ENCODE measurements at regions not wholly inside any gene's neighbourhood (a gene's known extent, or its start where the extent isn't known, plus 50 kb on each side); places are given as distances from the start of the nearest gene placed in this dataset.

- no peak for DNase-seq
These were observed 58.6 kb downstream of the PHETA1 start for GRCh38 chr12:111310076-111310870.

GRCh38 chr12:111309584-111309983 lies 59.3 kb downstream of the PHETA1 start:
- no peak for DNase-seq

GRCh38 chr12:111308473-111308872 lies 60.4 kb downstream of the PHETA1 start:
- no peak for DNase-seq

- DNase-seq, result no peak
These were observed 64.2 kb downstream of the PHETA1 start for GRCh38 chr12:111304642-111305071.

- DNase-seq, result no peak
These were observed 65.4 kb downstream of the PHETA1 start for GRCh38 chr12:111303531-111303930.

GRCh38 chr12:111298582-111299436 lies 70.1 kb downstream of the PHETA1 start:
- peak; percentile 48 for DNase-seq

GRCh38 chr12:111297703-111298426 lies 71.0 kb downstream of the PHETA1 start:
- no peak for DNase-seq

- no peak for DNase-seq
These were observed 71.9 kb downstream of the PHETA1 start for GRCh38 chr12:111296906-111297463.

GRCh38 chr12:111295176-111295575 lies 73.7 kb downstream of the PHETA1 start:
- DNase-seq, result no peak

GRCh38 chr12:111293266-111294009 lies 75.5 kb downstream of the PHETA1 start:
- DNase-seq, result no peak

- DNase-seq, result no peak
These were observed 77.5 kb downstream of the PHETA1 start for GRCh38 chr12:111291357-111291756.

- DNase-seq, result no peak
These were observed 80.1 kb downstream of the PHETA1 start for GRCh38 chr12:111288771-111289170.

- no peak for DNase-seq
These were observed 81.6 kb downstream of the PHETA1 start for GRCh38 chr12:111287125-111287900.

- no peak for DNase-seq
These were observed 83.7 kb downstream of the PHETA1 start for GRCh38 chr12:111285200-111285599.

GRCh38 chr12:111284709-111285108 lies 84.2 kb downstream of the PHETA1 start:
- DNase-seq, result no peak

- DNase-seq, result no peak
These were observed 84.9 kb downstream of the PHETA1 start for GRCh38 chr12:111283966-111284365.

GRCh38 chr12:111283521-111283920 lies 85.4 kb downstream of the PHETA1 start:
- DNase-seq, result no peak

- DNase-seq, result no peak
These were observed 91.3 kb downstream of the PHETA1 start for GRCh38 chr12:111277570-111277969.

GRCh38 chr12:111276146-111276545 lies 92.7 kb downstream of the PHETA1 start:
- DNase-seq, result no peak

GRCh38 chr12:111275308-111275707 lies 93.6 kb downstream of the PHETA1 start:
- no peak for DNase-seq

- DNase-seq, result no peak
These were observed 94.1 kb downstream of the PHETA1 start for GRCh38 chr12:111274777-111275176.
